OCI-LY1 (cell line): ENCODE measurements at regions not wholly inside any gene's neighbourhood (a gene's known extent, or its start where the extent isn't known, plus 50 kb on each side); places are given as distances from the start of the nearest gene placed in this dataset.

Experiments used
- EZH2 ChIP-seq: fragments of 200-600 bp; sonication (generic), shearing (Covaris generic); IDR thresholded peaks from 2 replicates; pipeline ENCODE4 v1.8.0; 2017; ENCODE audit warnings: borderline replicate concordance, mixed run types, mild to moderate bottlenecking, antibody characterized with exemption, low read length, moderate library complexity, mixed read lengths
- TF ChIP-seq, protein P1 (sequence below): fragments of 200-600 bp; sonication (generic), shearing (Covaris generic); IDR thresholded peaks from 2 replicates; pipeline ENCODE4 v1.5.1; 2017; ENCODE audit warnings: mild to moderate bottlenecking, antibody characterized with exemption, low read length, moderate library complexity, mixed read lengths

DNA sequence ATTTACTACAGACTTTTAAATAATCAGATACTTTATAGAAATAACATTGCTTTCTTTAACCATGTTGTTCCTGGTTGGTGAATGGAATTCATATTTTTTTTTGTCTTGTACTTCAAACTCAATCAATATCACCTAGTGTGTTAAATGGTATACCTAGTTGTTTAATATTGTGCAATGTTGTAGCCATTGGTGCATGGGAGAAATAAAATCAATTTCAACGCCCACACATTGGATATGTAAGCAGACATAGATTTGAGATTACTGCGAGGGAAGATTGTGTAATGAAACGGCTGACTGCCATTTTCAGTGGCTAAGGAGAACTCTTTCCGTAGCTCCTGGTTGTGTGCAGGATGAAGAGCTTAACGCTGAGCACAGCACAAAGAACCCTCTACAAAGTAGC, 626.1 kb downstream of the TMEM182 start:
- TF ChIP-seq, protein P1, sequence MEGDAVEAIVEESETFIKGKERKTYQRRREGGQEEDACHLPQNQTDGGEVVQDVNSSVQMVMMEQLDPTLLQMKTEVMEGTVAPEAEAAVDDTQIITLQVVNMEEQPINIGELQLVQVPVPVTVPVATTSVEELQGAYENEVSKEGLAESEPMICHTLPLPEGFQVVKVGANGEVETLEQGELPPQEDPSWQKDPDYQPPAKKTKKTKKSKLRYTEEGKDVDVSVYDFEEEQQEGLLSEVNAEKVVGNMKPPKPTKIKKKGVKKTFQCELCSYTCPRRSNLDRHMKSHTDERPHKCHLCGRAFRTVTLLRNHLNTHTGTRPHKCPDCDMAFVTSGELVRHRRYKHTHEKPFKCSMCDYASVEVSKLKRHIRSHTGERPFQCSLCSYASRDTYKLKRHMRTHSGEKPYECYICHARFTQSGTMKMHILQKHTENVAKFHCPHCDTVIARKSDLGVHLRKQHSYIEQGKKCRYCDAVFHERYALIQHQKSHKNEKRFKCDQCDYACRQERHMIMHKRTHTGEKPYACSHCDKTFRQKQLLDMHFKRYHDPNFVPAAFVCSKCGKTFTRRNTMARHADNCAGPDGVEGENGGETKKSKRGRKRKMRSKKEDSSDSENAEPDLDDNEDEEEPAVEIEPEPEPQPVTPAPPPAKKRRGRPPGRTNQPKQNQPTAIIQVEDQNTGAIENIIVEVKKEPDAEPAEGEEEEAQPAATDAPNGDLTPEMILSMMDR = no peak
- no peak for TF ChIP-seq EZH2
